ENCODE measurements at regions not wholly inside any gene's neighbourhood (a gene's known extent, or its start where the extent isn't known, plus 50 kb on each side); places are given as distances from the start of the nearest gene placed in this dataset.
"Not testable (repeated sequence)": the region's sequence is repeated elsewhere in the genome, so short reads cannot be mapped to it uniquely, and the experiment has no call there.

DNA sequence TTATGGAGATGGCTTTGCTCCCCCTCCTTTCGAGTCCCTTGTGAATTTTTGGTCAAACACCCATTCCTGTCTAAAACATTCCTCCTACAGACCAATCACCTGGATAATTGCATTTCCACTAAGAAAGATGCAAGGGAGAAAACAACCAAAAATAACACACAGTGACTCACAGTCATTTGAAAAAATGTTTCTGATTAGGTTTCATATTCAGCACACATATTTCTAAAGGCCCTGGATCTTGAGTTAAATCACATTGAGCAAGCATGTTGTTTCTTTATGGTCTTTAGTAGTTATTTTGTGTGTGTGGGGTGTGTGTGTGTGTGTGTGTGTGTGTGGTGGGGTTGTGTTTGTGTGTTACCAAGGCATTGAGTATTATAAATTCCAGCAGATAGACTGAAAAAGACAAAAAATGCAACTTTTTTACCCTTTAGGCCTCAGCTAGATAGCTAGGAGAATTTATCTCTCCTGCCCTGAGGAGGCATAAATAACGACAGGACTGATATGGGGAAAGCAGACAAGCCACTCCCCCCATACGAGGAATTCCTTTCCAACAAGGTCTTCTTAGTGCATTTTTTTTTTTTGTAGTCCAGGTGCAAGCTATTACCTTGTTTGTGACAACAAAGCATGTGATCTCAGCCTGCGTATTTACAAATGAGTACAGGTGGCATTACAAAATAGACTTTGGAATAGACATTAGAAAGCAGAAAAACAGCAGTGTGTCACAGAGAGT is 265.4 kb upstream of the ADGRL3 start:
- no peak for DNase-seq

DNA sequence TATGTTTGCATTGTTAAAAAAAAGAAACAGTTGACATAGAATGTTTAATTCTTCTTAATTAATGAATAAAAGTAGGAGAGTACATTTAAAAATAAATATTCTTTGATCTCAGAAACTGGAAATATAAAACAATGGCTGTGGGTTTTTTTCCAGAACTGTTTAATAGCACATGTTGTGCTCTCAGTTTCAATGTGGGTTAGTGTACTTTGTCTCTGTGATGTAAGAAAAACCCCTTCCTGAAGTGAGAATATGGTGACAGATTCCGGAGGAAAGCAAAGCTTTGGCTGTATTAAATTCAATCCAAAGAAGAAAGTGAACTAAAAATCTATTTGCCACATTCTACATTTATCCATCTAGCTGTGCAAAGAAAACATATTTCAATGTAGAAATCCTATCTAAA is 261.9 kb upstream of the ADGRL3 start:
- DNase-seq = no peak

DNA sequence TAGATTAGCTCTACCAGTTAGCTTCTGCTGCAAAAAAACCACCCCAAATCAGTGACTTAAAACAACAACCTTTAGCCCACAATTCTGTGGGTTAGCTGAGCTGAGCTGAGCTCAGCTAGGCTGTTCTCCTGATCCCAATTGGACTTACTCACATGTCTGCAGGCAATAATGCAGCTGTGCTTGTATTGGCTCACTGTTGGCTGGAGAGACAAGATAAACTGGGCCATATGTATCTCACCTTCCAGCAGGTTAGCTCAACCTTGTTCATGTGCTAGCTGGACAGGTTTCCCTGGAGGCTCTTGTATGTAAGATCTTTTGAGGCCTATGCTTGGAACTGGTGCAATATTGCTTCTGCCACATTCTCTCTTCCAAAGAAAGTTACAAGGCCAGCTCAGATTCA is 261.5 kb upstream of the ADGRL3 start:
- DNase-seq = no peak

DNA sequence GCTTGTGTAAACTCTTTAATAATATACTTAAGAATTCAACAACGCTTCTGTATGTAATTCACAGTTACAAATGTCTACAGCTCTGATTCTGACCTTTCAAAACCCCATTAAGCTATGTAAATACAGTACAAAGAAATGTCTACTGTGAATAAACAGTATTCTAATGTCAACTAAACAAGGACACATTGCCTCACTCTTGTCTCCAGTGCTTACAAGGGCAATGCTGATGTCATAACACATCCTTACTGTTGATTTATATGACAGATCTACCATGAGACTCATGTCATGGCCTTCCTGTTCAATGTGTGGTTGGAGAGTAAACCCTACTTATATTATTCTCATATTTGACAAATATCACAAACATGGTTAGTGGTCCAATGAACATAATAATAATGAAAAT is 256.1 kb upstream of the ADGRL3 start:
- DNase-seq = no peak

DNA sequence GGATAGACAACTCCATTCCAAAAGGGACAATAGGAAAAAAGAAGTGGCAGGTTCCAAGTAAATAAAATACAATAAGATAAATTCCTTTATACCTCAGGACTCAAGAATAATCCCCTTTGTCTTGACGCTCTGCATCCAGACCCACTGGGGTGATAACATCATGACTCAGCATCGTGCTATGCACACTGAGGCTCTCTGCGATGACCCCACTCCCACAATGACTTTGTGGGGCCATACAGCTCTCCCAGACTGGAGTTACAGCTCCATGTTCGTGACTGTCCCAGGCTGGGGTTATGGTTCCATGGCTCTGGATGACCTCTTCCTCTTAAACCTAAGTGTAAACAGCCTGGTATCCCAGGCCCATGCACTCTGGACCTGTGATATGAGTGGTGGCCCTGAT is 254.5 kb upstream of the ADGRL3 start:
- DNase-seq = no peak

DNA sequence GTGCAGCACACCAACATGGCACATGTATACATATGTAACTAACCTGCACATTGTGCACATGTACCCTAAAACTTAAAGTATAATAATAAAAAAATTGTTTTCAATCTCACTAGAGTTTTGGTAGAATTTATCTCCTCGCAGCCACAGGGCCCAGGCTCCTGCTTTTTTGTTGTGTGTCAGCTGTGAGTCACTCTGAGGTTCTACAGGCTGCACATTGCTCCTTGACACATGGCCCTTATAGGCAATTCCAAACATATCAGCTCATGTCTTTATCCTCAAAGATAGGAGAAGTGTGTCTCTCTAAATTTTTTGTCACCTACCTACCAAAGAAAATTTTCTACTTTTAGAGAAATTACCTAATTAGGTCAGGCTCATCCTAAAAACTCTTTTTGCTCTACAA is 252.1 kb upstream of the ADGRL3 start:
- no peak for DNase-seq

DNA sequence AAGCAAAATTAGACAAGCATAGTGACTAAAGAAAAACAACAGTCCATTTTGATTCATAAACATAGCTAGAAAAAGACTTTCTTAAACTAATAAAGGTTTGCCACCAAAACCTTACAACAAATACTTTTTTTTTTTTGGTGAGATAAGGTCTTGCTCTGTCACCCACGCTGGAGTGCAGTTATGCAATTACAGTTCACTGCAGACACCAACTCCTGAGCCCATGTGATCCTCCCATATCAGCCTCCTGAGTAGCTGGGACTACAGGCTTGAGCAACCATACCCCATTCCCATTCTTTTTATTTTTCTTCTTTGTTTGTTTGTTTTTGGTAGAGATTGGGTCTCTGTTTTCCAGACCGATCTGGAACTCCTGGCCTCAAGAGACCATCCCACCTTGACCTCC is 247.2 kb upstream of the ADGRL3 start:
- DNase-seq = no peak

DNA sequence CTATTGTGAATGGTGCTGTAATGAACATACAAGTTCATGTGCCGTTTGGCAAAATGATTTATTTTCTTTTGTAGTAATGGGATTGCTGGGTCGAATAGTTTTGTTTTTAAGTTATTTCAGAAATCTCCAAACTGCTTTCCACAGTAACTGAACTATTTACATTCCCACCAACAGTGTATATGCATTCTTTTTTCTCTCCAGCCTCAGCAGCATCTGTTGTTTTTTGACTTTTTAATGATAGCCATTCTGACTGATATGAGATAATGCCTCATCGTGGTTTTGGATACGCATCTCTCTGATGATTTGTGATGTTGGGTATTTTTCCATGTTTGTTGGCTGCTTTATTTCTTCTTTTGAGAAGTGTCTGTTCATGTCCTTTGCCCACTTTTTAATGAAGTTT is 246.3 kb upstream of the ADGRL3 start:
- DNase-seq = no peak

DNA sequence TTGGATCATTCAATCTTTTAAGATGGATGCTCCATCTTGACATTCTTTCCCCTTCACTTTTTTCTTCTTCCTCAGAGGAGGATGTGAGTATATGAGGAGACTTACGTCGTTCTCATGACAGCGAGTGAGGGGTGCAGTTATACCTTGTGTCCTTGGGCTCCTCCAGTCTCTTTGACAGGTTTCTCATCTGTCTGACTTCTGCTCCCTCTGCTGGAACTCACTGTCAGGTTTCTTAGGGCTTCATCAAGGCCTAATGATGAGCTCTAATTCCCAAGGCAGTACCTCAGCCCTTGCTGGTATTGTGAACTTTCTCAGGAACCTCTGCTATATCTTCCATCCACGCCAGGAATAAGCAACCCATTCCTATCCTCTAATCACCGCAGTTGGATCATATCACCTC is 237.8 kb upstream of the ADGRL3 start:
- no peak for DNase-seq

DNA sequence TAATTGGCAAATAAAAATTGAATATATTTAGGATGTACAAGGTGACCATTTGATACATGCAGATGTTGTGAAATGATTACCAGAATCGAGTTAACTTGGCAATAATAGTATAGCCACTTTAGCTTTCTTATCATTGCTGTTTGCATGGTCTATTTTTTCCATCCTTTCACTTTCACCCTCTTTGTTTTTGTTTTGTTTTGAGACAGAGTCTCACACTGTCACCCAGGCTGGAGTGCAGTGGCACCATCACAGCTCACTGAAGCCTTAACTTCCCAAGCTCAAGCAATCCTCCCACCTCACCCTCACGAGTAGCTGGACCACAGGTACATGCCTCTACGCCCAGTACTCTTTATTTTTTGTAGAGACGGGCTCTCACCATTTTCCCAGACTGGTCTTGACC is 218.6 kb upstream of the ADGRL3 start:
- DNase-seq = no peak

DNA sequence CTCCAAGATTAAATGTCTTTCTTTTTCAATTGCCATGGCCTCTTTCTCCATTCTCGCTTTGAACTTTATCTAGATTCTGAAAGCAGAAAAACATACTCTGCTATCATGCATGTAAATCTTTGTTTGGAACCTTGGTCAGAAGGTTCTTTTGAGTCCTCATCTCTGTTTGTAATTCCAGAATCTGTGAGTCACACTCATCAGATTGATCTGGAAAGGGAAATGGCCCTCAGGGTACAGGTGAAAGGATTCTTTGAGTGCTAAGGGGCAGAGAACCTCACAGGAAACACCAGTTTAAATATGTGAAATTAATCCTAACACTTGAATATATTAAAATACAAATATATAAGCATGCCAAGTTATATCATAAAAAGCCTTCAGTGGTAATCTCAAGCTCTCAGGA is 211.0 kb upstream of the ADGRL3 start:
- no peak for DNase-seq

DNA sequence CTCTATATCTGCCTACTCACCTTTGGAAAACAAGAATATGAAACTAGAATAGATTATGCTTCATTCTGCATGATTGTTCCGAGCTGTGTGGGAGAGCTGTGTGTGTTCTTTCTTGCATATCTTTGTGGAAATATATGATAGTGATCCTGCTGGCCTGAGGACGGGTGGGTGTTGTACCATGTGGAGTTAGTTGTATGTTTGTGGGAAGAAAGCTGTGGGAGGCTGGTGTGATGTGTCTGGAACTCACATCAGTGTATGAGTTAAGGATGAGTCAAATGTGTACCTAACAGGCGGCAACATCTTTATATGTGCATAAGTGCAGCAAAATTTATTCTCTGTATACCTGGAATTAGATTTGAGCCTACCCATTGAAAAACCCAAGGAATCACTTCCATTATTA is 208.1 kb upstream of the ADGRL3 start:
- DNase-seq = no peak

DNA sequence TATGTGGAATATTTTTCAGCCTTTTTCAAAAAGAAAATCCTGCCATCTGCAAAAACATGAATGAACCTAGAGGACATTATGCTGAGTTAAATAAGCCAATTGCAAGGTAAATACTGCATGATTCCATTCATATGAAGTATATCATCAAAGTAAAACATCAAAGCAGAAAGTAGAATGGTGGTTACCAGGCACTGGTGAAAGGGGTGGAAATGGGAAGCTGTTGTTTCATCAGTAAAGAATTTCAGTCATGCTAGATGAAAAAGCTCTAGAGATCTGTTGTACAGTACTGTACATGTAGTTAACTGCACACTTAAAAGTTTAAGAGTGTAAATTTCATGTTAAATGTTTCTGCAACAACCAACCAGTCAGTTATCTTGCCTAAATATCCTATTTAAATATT is 196.8 kb upstream of the ADGRL3 start:
- DNase-seq = peak in 1 of 2 experiments; percentile 0

DNA sequence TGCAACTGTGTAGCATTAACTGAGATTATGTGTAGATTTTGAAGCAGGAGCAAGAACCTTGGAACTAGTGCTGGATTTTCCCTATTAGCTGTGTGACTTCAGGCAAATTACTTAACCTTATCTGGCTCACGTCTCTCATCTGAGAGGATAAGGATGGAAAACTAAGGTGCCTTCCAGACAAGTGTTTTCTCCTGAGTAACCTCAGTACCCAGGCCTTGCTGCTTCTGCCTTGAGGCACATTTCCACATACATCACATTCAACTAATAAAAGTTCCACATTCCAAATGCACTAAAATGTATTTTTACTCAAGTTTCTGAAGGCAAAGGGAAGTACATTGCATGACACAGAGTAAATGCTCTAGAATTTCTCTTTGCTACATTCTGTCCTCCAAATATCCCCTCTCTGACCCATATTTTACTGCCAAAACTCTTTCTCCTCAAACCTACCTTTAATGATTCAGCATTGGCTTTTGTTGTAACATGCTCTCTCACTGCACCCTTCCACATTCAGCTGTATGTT is 195.4 kb upstream of the ADGRL3 start:
- DNase-seq = no peak

DNA sequence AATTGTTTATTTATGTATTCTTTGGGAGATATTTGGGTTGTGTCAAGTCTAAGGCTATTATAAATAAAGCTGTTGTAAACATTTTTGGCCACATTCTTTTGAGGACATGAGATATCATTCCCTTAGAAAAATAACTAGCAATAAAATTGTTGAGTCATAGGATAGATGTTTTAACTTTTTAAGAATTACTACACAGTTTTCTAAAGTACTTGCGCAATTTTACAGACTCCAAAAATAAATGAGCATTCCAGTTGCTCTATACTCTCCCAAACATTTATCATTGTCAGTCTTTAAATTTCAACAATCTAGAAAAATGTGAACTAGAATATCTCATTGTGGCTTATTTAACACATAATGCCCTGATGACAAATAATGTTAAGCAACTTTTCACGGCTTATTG is 189.1 kb upstream of the ADGRL3 start:
- no peak for DNase-seq

DNA sequence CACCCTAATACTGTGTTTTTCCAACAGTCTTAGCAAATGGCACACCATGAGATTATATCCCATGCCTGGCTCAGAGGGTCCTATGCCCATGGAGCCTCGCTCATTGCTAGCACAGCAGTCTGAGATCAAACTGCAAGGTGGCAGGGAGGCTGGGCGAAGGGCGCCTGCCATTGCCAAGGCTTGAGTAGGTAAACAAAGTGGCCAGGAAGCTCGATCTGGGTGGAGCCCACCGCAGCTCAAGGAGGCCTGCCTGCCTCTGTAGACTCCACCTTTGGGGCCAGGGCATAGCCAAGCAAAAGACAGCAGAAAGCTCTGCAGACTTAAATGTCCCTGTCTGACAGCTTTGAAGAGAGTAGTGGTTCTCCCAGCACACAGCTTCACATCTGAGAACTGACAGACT is 188.2 kb upstream of the ADGRL3 start:
- not testable (repeated sequence) for DNase-seq

DNA sequence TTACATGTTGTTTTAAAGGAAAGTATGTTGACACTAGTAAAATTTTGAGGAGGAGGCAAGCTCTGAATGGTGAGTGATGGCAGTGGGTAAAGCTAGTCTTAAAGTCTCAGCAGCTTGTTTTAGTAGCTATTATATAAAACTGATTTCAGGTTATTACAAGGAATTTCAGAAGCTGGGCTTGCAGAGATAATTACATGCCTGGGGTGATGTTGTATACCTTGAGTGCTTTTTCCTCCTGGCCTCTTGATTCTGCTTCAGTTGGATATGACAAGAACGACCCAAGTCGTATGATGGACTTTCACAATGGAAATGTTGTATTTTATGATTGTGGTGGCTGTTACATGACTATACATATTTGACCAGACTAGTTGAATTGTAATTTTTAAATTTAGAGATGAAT is 175.5 kb upstream of the ADGRL3 start:
- no peak for DNase-seq

DNA sequence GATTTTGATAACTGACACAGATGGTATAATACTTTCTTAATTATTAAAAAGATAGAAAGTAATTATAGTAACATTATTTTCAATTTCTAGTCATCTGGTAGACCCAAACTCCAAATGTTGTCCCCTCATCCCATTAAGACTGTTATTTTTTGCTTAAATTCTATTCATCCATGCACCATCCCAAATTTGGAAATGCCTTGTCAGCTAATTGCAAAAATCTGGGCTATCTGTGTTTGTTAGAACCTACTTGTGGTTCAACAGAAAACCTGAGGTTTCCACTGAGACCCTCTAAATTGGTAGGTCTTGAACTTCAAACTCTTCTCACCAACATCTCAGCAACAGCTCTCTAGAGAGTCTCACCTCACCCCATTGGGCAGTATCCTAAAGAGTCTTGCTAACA is 172.2 kb upstream of the ADGRL3 start:
- DNase-seq = no peak

DNA sequence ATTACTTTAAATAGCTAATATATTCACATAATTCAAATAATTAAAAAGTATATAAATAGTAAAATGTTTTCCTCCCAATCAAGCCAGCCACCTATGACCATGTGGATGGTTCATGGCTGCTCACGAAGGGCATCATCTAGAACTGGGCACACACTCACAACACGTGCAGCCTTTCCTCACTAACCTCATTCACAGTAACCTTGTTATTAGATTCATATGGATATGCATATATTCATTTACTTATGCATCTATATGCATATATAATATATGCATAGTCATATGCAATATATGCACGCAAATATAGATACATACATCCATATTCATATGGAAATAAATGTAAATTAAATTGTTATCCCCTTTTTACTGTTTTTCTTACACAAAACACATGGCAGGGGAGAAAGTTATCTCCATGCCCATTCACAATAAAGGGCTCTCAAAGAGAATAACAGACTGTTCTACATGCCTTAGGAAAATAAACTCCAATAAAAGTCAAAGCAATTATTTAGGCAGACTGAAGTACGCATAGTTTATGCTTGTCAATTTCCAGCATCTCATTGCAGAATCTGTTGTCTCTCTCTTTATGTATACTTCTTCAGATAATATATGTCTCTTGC is 163.9 kb upstream of the ADGRL3 start:
- DNase-seq = no peak

DNA sequence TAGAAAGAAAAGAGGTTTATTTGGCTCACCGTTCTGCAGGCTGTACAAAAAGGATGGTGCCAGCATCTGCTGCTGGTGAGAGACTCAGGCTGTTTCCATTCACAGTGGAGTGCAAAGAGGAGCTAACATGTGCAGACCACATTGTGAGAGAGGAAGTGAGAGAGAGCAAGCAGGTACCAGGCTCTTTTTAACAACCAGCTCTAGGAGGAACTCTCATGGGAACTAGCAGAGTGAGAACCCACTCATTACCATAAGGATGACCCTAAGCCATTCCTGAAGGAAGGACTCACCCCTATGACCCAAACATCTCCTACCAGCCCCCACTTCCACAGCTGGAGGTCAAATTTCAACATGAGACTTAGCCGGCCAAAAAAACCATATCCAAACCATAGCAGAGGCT is 158.6 kb upstream of the ADGRL3 start:
- no peak for DNase-seq

DNA sequence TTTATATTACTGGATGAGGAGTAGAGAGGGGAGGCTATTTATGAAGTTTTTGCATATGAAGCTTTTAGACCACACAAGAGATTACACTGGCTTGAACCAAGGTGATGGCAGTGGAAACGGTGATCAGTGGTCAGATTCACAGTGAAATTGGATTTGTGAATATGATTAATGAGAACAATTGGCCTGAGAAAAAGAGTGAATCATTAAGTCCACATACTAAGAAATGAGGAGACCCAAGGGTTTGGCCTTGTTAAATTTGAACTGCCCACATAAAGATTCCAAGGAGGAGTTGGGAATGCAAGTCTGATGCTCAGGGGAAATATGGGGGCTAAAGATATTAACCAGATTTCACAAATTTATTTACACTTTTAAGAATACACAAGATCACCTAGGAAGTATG is 155.3 kb upstream of the ADGRL3 start:
- no peak for DNase-seq

DNA sequence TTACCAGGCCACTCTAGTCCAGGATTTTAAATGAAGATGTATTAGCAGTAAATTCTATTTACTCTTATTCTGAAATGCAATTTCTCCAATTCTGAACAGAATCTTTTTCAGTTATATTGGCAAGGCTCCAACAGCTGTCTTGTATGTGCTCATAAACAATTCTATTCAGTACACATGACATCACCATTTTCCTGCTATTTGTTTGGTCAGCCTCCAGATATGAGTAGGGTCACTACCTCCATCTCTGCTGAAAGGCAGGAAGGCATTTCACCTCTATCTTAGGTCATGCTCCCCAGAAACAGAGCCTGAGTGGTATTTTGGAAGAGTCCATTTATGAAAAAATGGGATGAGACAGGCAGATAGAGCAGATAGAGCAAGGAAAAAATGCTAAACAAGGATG is 151.1 kb upstream of the ADGRL3 start:
- no peak for DNase-seq

DNA sequence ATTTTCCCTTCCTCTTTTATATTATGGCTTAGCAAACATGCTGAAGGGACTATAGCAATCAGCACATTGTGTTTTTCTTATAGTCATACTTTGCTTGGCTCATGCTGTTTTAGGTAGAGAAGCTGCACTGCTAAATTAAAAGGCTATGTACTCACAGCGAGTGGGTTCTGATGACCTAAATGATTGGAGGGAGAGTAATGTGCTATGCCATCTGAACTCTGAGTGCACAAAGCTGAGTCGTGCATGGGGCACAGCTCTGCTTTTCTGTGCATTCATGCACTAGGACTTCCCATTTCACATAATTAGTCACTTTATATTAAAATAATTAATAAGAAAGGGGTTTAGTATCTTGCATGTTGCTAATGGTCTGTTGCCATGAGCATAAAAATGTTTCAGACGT is 132.7 kb upstream of the ADGRL3 start:
- DNase-seq = no peak

DNA sequence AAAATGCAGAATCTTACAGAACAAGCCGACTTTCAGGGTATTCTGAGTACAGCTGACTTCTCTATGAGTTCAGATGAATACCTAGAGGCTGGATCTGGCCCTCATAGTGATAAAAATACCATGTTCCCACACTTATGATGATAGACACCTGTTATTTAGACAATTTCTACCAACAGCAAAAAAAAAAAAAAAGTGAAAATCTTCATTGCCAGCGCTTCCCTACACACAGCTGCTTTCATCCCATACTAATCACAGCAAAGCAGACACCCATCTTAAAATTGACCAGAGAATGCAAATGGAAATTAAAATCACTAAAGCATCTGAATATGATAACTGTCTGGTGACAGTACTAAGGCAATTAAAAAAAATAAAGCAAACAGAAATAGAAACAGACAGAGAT is 132.1 kb upstream of the ADGRL3 start:
- no peak for DNase-seq

DNA sequence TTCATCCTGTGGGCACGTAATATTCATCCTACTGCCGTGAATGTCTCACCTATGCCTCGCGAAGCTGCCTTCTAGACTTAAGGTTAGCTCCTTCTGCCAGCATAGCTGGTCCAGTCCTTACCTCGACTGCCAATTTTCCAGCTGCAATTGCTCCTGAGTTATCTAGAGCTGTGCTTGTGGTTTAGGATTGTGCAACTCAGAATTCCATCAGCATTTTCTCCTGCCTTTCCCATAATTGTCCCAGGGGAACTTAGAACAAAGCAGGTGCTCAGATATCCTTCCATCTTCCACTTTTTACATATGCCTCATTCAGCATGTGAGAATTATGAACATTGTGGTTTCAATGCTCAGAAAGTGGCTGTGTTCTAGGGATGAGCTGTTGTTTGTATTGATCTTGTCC is 131.4 kb upstream of the ADGRL3 start:
- DNase-seq = no peak

Data from SW 1271 (cell line).